Epithelial cell of esophagus (primary cell): ENCODE measurements at regions not wholly inside any gene's neighbourhood (a gene's known extent, or its start where the extent isn't known, plus 50 kb on each side); places are given as distances from the start of the nearest gene placed in this dataset.

Experiments
- DNase-seq: peaks from one replicate; pipeline ENCODE4 v3.0.0; 2010; ENCODE audit warnings: low read depth
- H3K4me3 ChIP-seq: 2 replicates; pipeline ENCODE4 v1.5.1; 2011; ENCODE audit warnings: mild to moderate bottlenecking, low read length, control low read depth
- TF ChIP-seq, protein P1 (sequence below): IDR thresholded peaks from 2 replicates; pipeline ENCODE4 v1.5.1; 2011; ENCODE audit warnings: low read depth, mild to moderate bottlenecking, low read length, control low read depth, inconsistent platforms; ENCODE audit not compliant: insufficient read depth; ENCODE audit errors: missing control alignments

DNA sequence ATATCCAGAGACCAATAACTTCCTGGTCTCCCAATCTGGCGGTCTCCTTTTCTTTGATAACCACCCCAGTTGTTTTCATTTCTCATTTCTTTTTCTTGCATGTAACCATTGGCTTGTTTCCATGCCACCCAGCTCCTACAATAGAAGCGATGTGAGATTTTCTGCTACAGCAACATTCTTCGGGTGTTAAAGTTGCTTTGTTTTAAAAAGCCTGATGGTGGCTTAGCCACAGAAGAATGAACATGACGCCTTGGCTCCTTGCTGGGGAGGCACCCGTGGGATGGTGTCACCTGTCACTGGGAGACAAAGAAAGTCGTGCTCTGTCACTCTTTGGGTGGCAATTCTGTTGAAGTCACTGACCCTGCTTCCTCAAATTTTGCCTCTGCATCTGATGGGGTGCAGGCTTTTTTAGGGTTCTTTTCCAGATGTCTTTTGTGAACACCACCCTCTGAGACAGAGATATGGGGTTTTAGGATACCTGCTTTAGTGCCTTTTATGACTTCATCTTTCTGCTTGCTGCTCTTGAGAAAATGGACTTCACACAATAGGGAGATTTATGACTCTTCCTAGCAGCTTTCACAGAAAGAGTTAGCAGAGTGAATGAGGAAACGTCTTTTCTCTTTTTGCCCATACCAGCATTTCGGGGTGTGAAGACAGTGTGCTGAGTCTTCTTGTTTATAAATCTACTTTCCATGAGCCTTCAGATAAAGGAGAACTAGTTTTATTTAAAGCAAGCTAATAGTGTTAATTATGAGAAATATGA lies 265.3 kb upstream of the TBX3 start:
- no peak overlapping the region for H3K4me3 ChIP-seq
- DNase-seq, result no peak
- TF ChIP-seq, protein P1, sequence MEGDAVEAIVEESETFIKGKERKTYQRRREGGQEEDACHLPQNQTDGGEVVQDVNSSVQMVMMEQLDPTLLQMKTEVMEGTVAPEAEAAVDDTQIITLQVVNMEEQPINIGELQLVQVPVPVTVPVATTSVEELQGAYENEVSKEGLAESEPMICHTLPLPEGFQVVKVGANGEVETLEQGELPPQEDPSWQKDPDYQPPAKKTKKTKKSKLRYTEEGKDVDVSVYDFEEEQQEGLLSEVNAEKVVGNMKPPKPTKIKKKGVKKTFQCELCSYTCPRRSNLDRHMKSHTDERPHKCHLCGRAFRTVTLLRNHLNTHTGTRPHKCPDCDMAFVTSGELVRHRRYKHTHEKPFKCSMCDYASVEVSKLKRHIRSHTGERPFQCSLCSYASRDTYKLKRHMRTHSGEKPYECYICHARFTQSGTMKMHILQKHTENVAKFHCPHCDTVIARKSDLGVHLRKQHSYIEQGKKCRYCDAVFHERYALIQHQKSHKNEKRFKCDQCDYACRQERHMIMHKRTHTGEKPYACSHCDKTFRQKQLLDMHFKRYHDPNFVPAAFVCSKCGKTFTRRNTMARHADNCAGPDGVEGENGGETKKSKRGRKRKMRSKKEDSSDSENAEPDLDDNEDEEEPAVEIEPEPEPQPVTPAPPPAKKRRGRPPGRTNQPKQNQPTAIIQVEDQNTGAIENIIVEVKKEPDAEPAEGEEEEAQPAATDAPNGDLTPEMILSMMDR, result no peak

DNA sequence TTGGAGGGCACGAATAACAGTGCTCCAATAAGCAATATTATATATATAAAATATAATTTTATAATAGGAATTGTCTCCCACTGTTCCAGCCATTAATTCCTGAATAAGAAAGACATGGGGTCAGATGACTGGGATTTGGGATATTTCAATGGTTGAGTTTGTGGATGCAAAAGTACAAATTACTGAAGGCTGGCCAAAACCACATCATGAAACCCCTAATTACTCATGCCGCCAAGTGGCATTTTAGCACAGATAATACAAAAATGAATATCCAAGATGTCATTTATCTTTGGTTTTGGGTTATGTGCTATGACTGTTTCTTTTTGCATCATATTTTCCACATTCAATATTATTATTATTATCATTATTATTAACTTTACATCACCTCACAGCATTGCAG lies 261.4 kb upstream of the TBX3 start:
- H3K4me3 ChIP-seq, result no peak overlapping the region
- DNase-seq, result no peak
- TF ChIP-seq, protein P1, result no peak

DNA sequence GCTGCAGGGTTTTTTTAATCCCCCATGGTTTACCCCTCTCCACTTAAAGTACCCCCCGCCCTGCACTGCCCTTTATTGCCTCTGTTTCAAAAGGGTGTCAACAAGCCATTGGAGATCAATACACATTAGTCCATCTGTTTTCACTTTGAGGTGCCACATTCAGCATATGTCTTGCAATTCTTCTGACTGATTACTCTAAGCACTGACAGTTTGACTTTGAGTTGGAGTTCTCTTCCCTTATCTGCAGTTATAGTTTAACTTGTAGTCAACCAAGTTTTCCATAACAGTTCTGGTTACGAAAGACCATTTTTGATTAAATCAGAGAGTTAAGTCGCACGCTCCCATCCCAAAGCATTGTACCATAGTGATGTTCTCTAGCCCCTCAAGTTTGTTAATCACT lies 260.8 kb upstream of the TBX3 start:
- H3K4me3 ChIP-seq, result no peak overlapping the region
- TF ChIP-seq, protein P1, result no peak
- DNase-seq, result no peak

DNA sequence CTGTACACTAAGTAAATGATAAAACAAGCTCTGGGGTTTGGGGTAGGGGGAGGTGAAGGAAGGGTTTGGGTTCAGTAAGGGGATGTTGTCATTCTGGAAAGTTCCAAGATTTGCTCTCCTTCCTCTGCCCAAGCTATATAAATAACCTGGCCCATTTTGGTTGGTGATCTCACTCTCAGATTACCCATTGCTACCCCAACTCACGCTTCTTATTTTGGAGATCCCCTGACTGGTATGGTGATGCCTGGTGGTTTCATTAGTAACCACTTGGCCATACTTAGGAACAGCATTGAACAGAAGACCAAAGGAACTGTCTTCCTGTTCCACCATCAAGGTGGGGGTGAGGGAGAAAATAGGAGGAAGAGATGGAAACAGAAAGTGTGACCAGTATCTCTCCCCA lies 259.6 kb upstream of the TBX3 start:
- TF ChIP-seq, protein P1, result no peak
- H3K4me3 ChIP-seq, result no peak overlapping the region
- DNase-seq, result no peak

DNA sequence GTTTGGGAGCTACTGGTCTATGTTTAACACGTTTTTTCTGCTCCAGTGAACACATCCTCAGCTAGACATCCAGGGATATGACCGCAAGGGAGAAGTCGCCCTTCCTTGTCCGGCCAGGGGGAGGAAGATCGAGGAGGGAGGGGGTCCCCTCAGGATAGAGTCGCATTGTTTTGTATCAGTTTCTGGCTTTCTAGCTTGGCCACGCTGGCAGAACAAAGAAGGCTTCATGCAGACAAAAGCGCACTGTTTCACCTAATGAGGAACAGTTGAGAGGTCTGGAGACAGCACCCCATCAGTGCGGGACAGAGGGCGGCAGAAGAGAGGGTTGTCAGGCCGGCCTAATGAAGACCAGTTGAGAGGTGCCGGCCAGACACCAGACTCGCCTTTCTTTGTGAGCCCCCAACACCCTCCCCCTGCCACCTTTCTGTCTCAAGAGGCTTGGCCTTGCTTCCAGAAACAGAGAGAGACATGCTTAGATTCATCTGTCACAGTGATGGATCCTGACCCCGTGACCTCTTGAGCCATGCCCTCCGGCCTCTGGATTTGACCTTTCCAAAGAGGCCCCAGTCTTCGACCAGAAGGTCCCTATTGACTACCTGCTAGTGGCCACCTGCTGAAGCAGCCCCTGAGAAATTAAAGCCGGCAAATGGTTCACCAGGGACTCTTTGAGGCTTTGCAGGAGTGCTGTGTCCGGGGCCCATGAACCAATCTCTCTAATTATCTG lies 254.7 kb upstream of the TBX3 start:
- H3K4me3 ChIP-seq, result no peak overlapping the region
- TF ChIP-seq, protein P1, result no peak
- DNase-seq, result no peak

DNA sequence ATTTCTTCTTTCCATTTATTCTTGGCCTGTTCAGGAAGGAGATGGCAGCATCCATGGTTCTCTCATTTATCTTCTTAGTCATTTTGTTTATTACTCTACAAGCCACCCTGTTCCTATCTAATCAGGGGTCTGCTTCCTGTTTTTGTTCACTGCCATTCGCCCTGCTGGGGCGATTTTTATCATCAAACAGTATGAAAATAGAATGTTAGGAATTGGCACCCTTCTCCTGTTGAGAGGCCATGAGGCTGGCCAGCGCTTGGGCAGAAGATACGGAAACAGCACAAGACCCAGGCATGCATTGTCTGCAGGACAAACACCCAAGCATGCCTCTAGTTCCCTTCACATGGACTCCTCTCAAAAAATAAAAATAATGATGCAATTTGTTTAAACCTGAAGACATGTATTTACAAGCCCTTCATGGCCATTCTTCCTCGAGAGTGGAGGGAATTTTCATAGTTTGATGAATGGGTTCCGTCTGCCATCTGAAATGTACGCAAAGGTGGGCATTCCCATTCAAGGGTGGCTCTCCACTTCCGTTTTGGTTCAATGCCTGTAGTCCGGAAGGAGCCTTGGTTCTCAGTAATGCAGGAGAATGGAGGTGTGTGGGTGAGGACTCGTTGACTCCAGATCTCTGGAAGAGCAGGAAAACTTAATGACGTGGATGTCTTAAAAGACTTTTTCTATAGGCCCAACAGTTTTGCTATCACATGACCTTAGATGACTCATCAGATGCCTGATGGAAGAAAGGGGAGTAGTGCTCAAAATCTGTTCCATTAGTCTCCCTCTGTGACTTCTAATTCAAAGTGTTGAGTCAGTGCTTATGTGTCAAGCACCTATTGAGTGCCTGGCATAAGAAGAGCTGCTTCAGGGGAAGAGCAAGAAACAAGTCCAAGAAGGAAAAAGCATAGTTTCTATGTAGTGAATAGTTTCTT lies 252.4 kb upstream of the TBX3 start:
- H3K4me3 ChIP-seq, result no peak overlapping the region
- TF ChIP-seq, protein P1, result no peak
- DNase-seq, result peak; percentile 49
